HG03520 (cell line): ENCODE measurements at regions not wholly inside any gene's neighbourhood (a gene's known extent, or its start where the extent isn't known, plus 50 kb on each side); places are given as distances from the start of the nearest gene placed in this dataset.

ENCODE experiments used
- ATAC-seq: cut with Tn5 transposase; IDR thresholded peaks from one replicate; pipeline ENCODE4 v1.9.1; 2021; ENCODE audit warnings: mild to moderate bottlenecking, moderate library complexity; ENCODE audit not compliant: unreplicated experiment

DNA sequence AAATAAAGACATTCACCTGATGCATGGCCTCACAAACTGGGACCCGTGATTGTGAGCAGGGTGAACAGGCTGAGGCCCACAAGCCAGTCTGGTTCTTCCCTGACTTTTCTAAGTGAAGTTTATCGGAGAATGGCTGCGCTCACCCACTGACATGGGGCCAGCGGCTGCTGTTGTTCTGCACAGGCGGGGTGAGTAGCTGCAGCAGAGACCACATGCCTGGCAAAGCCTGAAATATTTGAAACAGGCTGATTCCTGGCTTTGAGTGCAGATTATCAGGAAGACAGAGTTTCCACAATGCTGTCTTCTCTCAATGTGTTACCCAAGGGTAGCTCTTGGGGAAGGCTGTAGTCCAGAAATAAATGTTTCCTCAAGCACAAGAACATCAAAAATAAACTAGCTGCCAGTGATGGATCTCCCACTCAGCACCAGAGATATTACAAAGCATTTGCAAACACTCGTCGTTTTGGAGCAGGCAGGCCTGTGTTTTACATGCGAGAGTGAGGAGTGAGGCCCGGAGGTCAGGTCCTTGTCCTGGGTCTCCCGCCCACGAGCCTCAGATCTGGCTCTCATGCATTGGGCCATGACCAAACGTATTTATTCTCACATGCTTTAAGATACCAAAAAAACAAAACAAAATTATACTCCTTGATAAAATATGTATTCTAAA, 647.1 kb downstream of the GALR1 start:
- no peak for ATAC-seq

DNA sequence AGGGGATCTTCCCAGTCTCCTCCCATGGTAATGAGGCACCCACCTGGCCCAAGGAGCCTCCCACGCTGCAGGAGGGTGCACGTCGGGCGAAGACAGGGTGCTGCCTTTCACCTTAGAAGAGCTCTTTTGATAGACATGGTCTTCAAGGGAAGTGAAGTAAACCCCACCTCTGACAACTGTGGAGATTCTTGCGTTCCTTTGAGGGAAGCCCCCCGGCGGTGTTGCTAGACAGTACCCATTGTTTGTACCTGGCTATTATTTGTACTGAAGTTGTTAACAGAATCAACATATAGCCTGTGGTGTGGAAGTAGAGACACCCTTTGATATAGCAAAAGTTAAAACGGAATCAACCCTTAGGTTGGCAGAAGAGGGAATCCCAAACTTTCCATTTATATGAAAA, 648.0 kb downstream of the GALR1 start:
- ATAC-seq: no peak

DNA sequence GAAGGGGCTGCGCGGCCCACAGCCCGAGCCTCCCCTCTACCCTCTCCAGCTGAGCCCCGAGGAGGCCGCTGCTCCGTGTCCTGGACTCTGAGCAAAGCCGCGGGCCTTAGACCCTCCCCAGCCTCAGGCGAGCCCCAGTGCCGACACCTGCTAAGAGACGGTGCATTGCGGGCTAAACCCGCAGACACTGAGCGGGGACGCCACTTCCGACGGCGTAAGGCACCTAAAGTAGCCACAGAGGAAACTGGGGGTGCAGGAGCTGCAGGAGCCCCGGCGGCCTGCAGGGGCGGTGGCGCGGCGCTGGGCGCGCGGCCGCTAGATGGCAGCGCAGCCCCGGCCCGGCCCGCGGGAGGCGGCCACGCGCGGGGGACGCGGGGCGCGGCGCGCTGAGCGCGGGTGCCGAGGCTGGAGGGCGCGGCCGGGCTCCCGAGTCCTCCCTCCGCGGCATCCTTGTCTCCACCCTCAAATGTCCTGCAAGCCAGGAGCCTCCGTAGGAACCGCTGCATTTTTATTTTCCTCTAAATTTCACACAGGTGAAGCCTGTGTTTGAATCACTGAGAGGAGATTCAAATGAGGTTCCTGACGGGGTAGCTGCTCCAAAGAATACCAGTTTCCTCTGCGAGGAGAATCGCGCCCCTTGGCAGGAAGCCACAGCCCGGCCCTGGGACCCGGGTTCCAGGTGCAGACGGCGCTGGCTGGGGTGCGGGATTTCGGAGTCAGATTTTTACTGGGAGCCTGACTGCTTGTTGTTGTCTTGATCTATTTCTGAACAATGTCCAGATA, 650.5 kb downstream of the GALR1 start:
- ATAC-seq: peak; percentile 98

DNA sequence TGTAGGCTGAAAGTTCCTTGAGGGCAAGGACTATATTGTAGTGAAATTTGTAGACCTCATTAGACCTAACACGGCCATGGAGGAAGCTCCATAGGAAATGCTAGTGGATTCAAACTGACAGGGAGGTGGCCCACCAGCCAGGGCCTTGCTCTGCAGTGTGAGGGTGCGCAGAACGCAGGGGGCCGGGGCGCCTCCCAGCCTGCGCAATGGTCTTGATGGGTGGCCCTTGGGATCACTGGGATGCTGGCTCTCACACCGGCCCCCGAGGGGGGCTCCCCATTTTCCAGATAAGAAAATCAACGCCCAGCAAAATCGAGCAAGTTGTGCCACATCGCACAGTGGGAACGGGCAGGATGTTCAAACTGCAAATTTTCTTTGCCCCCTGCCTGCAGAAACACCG, 655.4 kb downstream of the GALR1 start:
- ATAC-seq: no peak

DNA sequence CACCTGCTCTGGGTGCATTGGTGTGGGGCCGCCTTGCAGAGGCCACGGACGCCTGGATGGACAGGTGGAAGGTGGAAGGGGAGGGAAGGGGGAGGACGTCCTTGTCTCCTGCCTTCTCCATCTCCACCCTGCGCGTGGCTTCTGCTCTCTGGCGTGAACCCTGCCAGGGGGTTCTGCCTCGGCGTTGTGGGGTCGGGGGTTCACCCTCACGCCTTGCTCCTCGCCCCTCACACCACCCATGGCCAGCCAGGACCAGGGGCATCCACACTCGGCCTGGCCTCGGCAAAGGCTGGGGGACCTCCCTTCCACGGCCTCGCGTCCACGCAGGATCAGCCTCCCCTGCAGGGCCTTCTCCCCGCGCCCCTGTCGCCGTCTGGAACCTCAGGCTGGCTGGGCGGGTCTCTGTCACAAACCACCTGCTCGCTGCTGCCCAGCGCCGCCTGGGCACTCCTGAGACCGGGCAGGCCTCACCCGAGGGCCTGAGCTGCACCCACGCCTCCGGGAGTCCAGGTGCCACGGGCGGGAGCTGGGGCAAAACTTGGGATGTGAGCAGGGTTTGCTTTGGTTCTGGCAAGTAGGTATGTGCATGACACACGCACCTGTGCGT, 655.9 kb downstream of the GALR1 start:
- ATAC-seq: no peak

DNA sequence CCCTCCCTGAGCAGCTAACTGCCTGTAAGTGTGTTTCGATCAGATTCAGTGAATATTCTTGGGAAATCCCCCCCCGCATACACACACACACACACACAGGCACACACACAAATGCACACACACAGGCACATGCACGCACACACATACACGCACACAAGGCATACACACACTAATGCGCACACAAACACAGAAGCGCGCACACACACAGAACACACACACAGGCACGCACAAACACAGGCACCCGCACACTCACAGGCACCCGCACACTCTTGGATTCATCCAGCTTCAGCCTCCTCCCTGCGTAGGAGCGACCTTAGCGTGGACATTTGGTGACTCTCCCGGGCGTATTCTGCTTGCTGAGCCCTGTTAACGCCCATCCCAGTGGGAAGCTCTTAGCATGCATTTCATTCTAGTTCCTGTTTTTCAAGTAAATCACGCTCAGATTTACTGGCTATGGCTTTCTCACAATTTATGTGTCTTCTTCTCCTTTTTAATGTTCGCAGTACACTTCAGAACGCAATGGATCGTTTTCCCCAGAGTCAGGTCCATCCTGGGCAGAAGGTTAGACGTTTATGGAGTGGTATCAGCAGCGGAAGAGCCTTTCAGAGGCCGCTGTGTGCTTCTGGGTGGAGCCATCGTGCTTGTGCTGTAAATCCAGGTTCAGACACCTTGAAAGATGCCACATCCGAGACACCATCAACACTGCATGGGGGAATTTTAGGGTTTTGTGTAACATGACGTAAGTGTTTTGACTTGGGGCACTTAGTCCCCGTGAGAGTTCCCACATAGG, 656.6 kb downstream of the GALR1 start:
- ATAC-seq: no peak

DNA sequence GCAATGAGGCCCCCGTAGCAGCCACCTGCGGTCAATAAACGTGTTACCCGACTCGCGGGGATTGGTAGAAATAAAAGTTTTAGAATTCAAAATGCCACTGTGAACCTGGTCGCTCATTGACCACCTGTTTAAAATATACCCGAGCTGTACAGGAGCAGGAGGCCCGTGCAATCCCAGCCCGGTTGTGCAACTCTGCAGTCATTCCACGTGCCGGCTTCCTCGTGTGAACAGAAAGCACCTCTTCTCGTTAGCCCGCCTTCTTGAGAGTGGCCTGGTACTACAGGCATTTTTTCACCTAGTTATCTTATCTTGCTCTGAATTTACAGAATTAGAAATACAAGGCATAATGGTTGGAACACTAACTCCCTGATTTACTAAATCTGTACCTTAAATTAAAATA, 660.7 kb downstream of the GALR1 start:
- ATAC-seq: no peak

DNA sequence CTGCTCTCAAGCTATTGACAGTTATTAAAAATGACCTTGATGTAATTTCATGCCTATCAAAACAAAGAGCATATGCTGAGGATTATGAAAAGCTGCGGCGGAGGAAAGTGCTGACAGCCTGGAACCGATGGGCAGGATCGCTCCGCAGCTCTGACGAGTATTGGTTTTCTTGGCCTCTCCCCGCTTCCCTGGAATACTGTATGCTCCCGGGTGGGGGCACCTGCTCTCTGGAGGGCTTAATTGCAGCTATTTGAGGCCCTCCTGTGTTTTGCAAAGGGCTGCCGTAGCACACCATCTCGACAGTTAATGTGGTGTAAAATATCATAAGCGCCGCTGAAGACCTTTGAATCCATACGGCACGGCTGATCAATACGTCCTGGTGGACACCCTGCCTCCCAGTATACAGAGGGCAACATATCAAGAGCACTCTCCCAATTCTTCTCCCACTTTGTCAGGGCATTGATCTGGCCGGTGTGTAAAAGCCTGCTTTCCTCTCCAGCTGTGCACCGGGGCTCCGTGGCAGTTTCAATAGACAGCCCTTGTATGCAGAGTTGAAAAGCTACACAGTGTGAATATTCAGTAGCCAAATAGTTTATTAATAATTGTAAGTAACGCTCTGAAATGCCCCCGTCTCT, 662.4 kb downstream of the GALR1 start:
- no peak for ATAC-seq

DNA sequence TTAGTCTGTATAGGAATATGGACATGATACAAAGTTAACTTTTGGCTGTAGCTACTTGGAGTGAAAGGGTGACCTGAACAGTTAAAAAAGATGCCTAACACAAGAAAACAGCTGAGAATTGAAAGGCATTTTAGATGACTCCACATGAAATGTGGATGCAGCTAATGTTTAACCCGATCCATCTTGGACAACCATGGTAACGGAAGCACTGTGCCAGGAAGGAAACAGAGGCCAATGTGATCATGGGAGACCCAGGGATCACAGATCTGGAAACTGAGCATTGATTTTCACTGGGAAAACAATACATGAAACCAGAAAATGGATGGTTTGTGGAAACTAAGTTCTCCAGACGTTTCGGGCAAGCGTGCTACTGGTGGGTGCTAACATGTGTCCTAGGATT, 669.1 kb downstream of the GALR1 start:
- ATAC-seq: no peak

DNA sequence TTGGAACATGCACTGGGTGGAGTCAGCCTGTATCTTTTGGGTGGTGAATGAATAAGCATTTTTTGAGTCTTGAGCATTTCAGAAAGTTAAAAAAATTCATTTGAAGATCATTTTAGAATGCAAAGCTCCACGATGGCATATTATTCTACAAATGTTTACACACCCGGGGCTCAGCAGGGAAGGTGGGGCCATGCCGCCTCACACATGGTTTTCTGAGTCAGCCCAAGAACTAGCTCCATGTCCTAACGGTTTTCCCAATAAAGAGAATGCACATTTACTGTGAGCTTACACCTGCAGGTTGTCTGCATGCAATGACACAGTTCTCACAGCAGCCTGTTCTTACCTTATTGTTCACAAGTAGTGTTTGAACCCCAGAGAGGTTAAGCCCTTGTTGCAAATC, 670.3 kb downstream of the GALR1 start:
- no peak for ATAC-seq

DNA sequence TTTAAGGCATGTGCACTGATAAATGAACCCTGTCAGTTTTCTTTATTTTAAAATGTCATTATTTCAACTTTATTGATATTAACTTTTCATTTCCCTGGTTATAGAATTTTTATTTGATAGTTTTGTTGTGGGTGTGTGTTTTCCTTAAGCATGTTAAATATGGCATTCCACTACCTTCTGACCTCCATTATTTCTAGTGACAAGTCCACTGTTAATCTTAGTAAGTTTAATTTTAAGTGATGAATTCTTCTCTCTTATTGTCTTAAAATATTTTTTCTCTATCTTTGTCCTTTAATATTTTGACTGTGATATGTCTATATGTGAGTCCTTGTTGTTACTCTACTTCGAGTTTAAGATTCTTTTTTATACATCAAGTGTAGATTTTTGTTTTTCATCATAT, 685.7 kb downstream of the GALR1 start:
- ATAC-seq: no peak

DNA sequence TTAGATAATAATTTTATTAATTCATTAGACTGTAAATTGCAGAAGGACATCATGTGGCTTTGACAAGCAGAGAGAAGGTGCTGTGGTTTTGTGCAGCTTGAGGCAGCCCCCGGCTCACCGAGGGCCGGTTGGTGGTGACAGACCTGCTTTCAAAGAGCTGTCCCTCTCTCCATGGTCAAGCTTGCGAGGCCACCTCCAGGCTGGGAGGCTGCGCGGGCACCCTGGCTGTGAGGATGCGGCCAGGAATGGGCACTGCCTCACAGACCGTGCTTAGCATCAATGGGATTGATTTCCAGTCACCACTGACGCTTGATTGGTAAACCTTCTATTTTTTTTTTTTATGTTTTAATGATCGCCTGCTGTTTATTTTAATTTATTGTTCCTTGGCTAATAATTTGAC, 690.9 kb downstream of the GALR1 start:
- ATAC-seq: no peak

DNA sequence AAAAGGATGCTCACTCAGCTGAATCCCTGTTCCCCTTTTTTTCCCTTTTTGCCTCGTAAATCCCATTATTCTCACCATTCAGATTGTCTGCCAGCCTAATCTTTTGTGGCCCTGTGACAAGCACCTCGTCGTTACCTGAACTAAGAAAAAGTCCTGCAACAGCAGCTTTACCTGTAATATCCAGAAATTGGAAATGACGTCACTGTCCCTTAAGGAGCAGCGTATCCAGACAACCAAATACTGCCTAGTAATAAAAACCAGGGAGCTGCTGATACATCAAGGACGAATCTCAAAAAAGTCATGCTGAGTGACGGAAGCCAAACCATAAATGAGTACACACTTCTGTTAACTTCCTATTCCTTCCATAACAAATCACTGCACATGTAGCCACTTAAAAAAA, 694.9 kb downstream of the GALR1 start:
- ATAC-seq: no peak

DNA sequence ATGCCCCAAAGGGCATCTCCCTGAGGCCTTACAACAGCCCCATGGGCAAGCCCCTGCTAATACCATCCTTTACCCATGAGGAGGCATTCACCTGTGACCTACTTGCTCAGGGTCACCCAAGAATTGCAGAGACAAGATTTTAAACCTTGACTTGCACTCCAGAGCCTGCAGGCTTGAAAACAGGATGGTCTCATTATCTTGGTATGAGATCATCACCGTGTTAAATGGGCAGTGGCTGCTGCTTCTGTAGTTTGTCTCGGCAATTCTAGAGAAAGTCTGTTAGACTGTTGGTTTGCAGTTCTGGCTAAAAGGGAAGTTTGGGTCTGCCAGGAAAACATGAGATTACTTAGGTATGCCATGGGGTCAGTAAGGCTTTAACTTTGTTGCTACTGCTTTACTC, 698.9 kb downstream of the GALR1 start:
- ATAC-seq: no peak

DNA sequence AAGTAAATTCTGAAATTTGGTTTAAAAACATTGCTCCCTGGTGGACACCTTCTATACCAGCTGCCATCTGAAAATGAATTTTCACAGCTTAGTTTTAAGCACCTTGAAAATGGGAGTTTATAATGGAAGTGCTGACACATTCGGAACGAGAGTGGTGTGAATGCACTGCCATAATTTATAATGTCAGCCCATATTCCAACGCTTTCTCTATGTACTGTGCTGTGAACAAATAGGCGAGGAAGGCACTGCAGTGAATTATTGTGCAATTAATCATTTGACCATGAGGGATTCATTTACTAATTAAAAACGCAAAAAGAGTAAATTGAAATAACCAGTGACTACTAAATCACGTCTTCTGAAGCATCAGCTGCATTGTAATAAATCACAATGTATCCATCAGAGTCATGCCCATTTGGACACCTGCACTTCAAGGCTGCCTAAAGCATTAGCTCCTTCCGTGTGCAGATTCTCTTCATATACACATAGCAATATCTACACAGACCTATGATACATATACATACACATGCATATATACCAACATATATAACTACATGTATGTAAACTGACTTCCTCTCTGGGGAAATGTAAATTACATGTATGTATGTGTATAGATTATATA, 699.8 kb downstream of the GALR1 start:
- ATAC-seq: no peak

DNA sequence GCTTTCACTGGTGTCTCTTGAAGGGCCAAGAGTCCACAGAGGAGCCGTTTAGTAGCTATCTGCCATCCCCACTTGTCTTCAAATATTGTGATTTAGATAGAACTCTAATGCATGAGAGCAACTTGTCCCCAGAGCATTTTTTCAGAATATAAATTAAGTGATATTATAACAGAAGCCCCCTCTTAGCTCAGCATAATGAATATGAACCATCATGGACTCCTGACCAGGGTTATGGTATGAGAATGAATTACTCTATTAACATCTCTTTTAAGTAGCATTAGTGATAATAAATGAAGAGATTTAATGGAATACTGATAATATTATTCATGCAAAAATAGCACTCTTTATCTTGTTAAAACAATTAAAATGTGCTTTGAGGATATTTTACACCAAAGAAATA, 709.6 kb downstream of the GALR1 start:
- ATAC-seq: no peak

DNA sequence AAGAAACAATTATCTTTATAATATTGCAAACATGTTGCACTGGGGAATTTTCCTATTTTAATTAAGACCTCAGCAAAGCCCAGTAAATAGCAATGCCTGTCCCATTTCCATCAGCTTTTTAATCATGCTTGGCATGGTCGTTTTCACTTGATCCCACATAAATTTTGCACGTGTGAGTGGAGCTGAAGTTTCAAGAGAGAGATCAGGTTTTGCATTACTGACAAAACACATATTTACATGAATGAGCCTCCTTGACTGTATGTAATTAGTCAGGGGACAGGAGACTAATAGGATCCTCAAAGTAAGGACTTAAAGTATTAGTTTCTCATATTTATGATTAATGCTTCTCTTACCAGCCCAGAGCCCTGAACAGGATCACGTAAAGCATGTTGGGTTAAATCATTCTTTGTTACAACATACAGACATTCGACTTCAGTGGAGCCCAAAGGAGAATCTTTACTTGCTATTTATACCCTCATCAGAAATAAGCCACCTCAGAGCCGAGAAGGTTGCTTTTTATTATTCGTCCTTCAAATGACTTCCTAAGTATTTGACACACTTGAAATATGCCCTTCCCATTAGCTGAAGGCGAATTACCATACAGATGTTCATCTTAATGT, 711.3 kb downstream of the GALR1 start:
- no peak for ATAC-seq

DNA sequence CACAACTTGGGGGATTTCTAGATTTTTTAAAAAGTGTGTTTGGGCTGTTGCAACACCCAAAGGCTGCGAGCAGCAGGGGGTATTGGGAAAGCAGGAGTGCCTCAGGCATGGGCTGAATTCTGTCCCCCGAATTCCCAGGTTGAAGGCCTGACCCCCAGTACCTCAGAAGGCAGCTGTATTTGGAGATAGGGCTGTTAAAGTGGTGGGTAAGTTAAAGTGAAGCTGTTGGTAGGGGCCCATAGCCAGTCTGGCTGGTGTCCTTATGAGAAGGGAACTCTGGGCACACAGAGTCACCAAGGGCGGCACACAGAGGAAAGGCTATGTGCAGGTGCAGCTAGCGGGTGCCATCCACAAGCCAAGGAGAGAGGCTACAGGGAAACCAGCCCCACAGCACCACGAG, 717.4 kb downstream of the GALR1 start:
- no peak for ATAC-seq

DNA sequence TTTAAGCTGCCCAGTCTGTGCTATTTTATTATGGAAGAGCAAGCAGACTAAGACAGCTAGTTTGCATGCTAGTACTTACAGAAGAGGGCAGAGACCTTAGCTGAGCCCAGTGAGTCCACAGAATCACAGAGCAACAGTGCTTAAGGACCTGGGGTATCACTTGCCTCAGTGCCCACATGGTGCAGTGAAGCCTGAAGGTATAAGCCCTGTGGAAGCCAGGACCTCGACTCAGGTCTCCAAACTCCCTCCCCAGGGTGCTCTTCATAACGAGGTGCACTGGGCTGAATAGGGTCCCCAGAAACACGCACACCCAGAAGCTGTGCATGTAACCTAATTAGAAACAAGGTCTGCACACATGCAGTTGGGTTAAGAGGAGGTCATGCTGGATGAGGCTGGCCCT, 718.1 kb downstream of the GALR1 start:
- no peak for ATAC-seq

DNA sequence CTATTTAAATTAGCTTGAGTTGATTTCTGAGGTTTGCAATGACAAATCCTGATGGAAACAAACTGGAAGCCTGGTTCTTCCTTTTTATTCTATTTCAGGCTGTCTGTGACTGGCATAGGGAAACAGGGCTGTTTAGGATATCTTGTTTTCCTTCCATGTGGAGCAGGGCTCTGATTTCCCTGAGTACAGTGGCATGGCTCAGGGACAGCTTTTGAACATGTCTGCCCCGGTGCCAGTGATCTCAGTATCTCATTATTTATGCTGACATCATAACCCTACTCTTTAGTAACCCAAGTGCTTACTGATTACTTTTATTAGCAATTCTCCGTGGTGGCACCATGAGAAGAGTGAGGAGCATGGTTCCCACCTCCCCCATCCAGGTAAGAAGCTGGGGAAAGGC, 720.3 kb downstream of the GALR1 start:
- ATAC-seq: no peak
